Chondrocyte (in vitro differentiated cells): ENCODE measurements at regions not wholly inside any gene's neighbourhood (a gene's known extent, or its start where the extent isn't known, plus 50 kb on each side); places are given as distances from the start of the nearest gene placed in this dataset.
"Not testable (repeated sequence)": the region's sequence is repeated elsewhere in the genome, so short reads cannot be mapped to it uniquely, and the experiment has no call there.

Experiments
- DNase-seq: peaks from one replicate; pipeline ENCODE4 v3.0.0; 2021; ENCODE audit warnings: mixed read lengths, low spot score
- H3K27ac Mint-ChIP-seq: one replicate; pipeline ENCODE4 v1.8.0; 2021; ENCODE audit warnings: mild to moderate bottlenecking, moderate library complexity, mixed read lengths; ENCODE audit not compliant: unreplicated experiment
- H3K27me3 Mint-ChIP-seq: 2 replicates; pipeline ENCODE4 v1.8.0; 2021; ENCODE audit warnings: low read depth, mixed read lengths
- H3K36me3 Mint-ChIP-seq: 2 replicates; pipeline ENCODE4 v1.8.0; 2021; ENCODE audit warnings: low read depth, mixed read lengths
- H3K4me1 Mint-ChIP-seq: 2 replicates; pipeline ENCODE4 v1.8.0; 2021; ENCODE audit warnings: low read depth, mild to moderate bottlenecking, mixed read lengths
- H3K4me3 Mint-ChIP-seq: one replicate; pipeline ENCODE4 v1.8.0; 2021; ENCODE audit warnings: mild to moderate bottlenecking, moderate library complexity, mixed read lengths; ENCODE audit not compliant: unreplicated experiment
- H3K9me3 Mint-ChIP-seq: 2 replicates; pipeline ENCODE4 v1.8.0; 2021; ENCODE audit warnings: low read depth, mixed read lengths
- TF ChIP-seq, protein P1 (sequence below): fragments of 200-600 bp; sonication (generic); IDR thresholded peaks from 2 replicates; pipeline ENCODE4 v1.5.0; 2021; ENCODE audit warnings: antibody characterized with exemption, mild to moderate bottlenecking, moderate library complexity

DNA sequence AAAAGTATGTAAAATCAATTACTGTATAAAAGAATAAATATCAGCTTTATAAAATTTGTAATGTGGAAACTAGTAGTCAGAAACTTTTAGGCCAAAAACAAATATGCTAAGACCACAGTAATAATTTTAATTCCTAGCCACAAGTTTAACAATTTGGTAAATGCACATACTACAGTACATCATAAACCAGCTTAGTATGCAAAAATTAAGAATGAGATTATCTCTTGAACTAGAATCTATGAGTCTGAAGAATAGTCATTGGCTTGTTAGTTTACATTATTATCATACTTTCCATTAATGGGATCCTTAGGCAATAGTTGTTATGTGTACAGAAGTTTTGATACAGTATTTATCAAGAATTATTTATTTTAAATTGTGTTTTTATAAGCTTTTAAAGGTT, 491.9 kb upstream of the FSIP2 start:
- H3K4me3 Mint-ChIP-seq = no peak overlapping the region
- TF ChIP-seq, protein P1, sequence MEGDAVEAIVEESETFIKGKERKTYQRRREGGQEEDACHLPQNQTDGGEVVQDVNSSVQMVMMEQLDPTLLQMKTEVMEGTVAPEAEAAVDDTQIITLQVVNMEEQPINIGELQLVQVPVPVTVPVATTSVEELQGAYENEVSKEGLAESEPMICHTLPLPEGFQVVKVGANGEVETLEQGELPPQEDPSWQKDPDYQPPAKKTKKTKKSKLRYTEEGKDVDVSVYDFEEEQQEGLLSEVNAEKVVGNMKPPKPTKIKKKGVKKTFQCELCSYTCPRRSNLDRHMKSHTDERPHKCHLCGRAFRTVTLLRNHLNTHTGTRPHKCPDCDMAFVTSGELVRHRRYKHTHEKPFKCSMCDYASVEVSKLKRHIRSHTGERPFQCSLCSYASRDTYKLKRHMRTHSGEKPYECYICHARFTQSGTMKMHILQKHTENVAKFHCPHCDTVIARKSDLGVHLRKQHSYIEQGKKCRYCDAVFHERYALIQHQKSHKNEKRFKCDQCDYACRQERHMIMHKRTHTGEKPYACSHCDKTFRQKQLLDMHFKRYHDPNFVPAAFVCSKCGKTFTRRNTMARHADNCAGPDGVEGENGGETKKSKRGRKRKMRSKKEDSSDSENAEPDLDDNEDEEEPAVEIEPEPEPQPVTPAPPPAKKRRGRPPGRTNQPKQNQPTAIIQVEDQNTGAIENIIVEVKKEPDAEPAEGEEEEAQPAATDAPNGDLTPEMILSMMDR = no peak
- H3K4me1 Mint-ChIP-seq = no peaks in the 10 kb centered on the region
- no peak for DNase-seq
- peaks cover 7% of the 10 kb centered on the region for H3K9me3 Mint-ChIP-seq
- H3K27me3 Mint-ChIP-seq = peaks cover 2% of the 10 kb centered on the region
- H3K27ac Mint-ChIP-seq = no peak overlapping the region
- no peaks in the 10 kb centered on the region for H3K36me3 Mint-ChIP-seq

DNA sequence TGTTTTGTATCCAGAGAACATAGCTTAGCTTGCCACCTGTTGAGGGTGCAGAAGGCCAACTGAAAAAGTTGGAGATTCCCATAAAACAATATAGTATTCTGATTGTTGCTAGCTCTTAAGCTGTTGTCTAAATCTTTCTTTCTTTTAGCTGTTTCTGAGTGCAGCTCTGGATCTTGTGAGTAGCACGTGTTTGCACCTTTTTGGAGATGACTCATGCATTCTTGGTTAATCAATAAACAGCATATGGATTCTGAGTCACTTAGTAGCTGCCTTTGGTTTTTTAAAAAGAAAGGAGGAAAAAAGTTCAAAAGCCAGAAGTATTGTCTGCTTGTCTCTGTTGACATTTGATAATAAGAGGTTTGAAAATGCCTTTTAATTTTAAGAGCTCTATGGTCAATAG, 483.0 kb upstream of the FSIP2 start:
- Mint-ChIP-seq H3K9me3 (no peaks in the 10 kb centered on the region), H3K27ac (no peak overlapping the region), H3K27me3 (peaks cover 17% of the 10 kb centered on the region), H3K4me3 (no peak overlapping the region), H3K4me1 (no peaks in the 10 kb centered on the region), H3K36me3 (no peaks in the 10 kb centered on the region)
- DNase-seq = no peak
- TF ChIP-seq, protein P1 = no peak

DNA sequence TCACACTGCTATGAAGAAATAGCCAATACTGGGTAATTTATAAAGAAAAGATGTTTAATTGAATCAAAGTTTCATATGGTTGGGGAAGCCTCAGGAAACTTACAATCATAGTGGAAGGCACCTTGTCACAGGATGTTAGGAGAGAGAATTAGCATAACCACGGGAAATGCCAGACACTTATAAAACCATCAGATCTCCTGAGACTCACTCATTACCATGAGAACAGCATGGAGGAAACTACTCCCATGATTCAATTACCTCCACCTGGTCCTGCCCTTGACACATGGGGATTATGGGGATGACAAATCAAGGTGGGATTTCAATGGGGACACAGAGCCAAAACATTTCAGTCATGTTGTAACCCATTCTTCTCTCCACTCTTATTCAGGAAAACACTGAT, 472.9 kb upstream of the FSIP2 start:
- TF ChIP-seq, protein P1 = no peak
- DNase-seq = no peak
- H3K36me3 Mint-ChIP-seq = no peaks in the 10 kb centered on the region
- peaks cover 5% of the 10 kb centered on the region for H3K9me3 Mint-ChIP-seq
- peaks cover 24% of the 10 kb centered on the region for H3K27me3 Mint-ChIP-seq
- no peak overlapping the region for H3K27ac Mint-ChIP-seq
- H3K4me1 Mint-ChIP-seq = no peaks in the 10 kb centered on the region
- no peak overlapping the region for H3K4me3 Mint-ChIP-seq

DNA sequence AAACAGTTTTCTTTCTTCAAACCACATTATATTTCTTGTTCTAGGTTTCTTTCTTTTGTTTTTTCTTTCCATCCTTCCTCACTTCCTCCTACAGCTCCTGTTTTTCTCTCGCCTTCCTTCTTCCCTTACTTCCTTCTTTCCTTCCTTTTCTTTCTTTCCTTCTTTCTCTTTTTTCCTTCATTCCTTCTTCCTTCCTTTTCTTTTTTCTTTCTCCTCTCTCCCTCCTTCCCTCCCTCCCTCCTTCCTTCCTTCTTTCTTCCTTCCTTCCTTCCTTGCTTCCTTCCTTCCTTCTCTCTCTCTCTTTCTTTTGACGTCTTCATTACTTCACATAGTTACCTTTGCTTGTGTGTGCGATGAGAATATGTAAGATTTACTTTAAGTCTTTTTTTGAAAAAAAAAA, 470.0 kb upstream of the FSIP2 start:
- Mint-ChIP-seq H3K36me3 (no peaks in the 10 kb centered on the region), H3K27ac (no peak overlapping the region), H3K27me3 (peaks cover 23% of the 10 kb centered on the region), H3K9me3 (peaks cover 5% of the 10 kb centered on the region), H3K4me1 (no peaks in the 10 kb centered on the region), H3K4me3 (no peak overlapping the region)
- no peak for DNase-seq
- TF ChIP-seq, protein P1 = no peak

DNA sequence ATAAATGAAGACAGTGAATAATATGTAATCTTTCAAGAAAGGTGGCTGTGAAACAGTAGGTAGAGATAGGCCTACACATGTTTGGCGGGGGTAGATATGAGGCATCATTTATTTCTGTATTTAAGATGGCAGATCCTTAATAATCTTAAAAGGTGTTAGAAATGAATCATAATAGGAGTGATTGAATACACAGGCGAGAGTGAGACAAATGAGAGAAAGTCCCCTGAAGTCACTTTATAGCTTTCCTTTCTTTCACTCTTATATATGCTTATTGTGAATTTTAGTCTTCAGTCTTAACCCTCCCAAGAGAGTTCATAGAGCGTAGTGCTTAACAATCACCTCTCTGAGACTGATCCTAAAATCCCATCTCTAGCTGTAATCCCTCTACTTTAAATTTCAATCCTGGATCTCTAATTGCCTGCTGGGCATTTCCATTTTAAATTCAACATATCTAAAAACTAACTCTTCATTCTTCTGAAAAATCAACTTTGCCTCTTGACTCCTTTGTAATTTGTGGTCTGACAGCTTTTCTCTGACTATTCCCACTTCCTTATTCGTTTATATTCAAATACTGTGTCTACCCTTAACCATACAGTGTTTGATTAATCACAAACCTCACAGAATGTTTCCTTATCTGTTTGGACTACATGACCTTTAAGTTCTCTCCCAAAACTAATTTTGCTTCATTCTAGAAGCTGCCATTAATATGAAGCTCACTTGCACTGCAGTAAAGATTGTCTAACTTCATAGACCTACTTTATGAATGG, 463.7 kb upstream of the FSIP2 start:
- Mint-ChIP-seq H3K9me3 (no peaks in the 10 kb centered on the region), H3K27me3 (peaks cover 12% of the 10 kb centered on the region), H3K4me3 (no peak overlapping the region), H3K4me1 (no peaks in the 10 kb centered on the region), H3K36me3 (no peaks in the 10 kb centered on the region), H3K27ac (no peak overlapping the region)
- TF ChIP-seq, protein P1 = no peak
- DNase-seq = no peak

DNA sequence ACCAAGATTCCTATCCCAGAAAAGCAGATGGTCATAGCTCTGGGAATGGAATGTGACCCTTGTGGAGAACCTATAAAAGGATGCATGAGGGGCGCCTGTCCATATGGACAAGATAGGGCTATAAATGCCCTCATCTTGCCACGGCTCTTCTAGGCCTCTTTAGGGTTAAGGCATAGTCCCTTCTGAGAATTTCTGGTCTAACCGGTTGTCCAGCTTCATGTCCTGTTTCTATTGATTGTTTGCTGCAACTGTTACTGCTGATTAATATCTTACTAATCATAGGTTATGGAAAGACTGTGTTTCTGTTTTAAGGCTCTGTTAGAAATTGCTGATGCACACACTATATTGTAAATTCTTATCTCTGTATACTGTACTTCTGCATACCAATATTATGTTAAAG, 462.6 kb upstream of the FSIP2 start:
- not testable (repeated sequence) for H3K4me3 Mint-ChIP-seq, H3K9me3 Mint-ChIP-seq, H3K27ac Mint-ChIP-seq, H3K36me3 Mint-ChIP-seq, DNase-seq, H3K4me1 Mint-ChIP-seq
- H3K27me3 Mint-ChIP-seq = peaks cover 12% of the 10 kb centered on the region
